Left ventricle myocardium inferior (tissue), 1 donor: ENCODE measurements at regions not wholly inside any gene's neighbourhood (a gene's known extent, or its start where the extent isn't known, plus 50 kb on each side); places are given as distances from the start of the nearest gene placed in this dataset.

Experiments used
- DNase-seq: peaks from one replicate; pipeline ENCODE4 v3.0.0-alpha.2; 2020
- H3K27ac ChIP-seq: fragments of 200-600 bp; replicated peaks from 2 replicates; pipeline ENCODE4 v1.8.0; 2021
- H3K27me3 ChIP-seq: fragments of 200-600 bp; 2 replicates; pipeline ENCODE4 v1.8.0; 2021; ENCODE audit warnings: low read depth
- H3K36me3 ChIP-seq: fragments of 200-600 bp; 2 replicates; pipeline ENCODE4 v1.8.0; 2021
- H3K4me1 ChIP-seq: fragments of 200-600 bp; 2 replicates; pipeline ENCODE4 v1.8.0; 2021
- H3K4me3 ChIP-seq: fragments of 200-600 bp; 2 replicates; pipeline ENCODE4 v1.8.0; 2021; ENCODE audit warnings: mild to moderate bottlenecking, moderate library complexity
- H3K9me3 ChIP-seq: fragments of 200-600 bp; replicated peaks from 2 replicates; pipeline ENCODE4 v1.8.0; 2021
- CTCF ChIP-seq: fragments of 200-600 bp; IDR thresholded peaks from 2 replicates; pipeline ENCODE4 v1.8.0; 2021; ENCODE audit warnings: antibody characterized with exemption, mild to moderate bottlenecking, borderline replicate concordance
- intact Hi-C: fragments of 100-400 bp; cut with micrococcal nuclease; formaldehyde crosslinking; loops from one replicate; pipeline ENCODE4 v1.11.0; 2022
- donor health status: DM: no; HTN: yes; CAD: no; lungs with severe emphysema.

GRCh38 chr7:101687081-101687480, 58.0 kb upstream of the MYL10 start:
- DNase-seq = no peak
- no peaks in the 10 kb centered on the region for H3K36me3 ChIP-seq
- peaks cover 20% of the 10 kb centered on the region for H3K4me1 ChIP-seq
- TF ChIP-seq CTCF = no peak
- intact Hi-C loops = loop anchor here (5.0 to 10.0 kb wide), 2 partner anchors 125 to 588 kb away; no protein-coding TSS in a partner anchor
- no peak overlapping the region for H3K27ac ChIP-seq
- no peaks in the 10 kb centered on the region for H3K9me3 ChIP-seq
- no peak overlapping the region for H3K4me3 ChIP-seq
- H3K27me3 ChIP-seq = no peaks in the 10 kb centered on the region

GRCh38 chr7:101687791-101688182, 58.7 kb upstream of the MYL10 start:
- Histone ChIP-seq H3K36me3 (no peaks in the 10 kb centered on the region), H3K27me3 (no peaks in the 10 kb centered on the region), H3K4me3 (peak overlapping the region; percentile 52), H3K27ac (no peak overlapping the region), H3K9me3 (no peaks in the 10 kb centered on the region), H3K4me1 (peaks cover 20% of the 10 kb centered on the region)
- intact Hi-C loops = loop anchor here (5.0 to 10.0 kb wide), 2 partner anchors 125 to 587 kb away; no protein-coding TSS in a partner anchor
- TF ChIP-seq CTCF = no peak
- no peak for DNase-seq

GRCh38 chr7:101688183-101688831, 59.2 kb upstream of the MYL10 start:
- Histone ChIP-seq H3K4me3 (peak overlapping the region; percentile 52), H3K27me3 (no peaks in the 10 kb centered on the region), H3K36me3 (no peaks in the 10 kb centered on the region), H3K27ac (no peak overlapping the region), H3K4me1 (peaks cover 20% of the 10 kb centered on the region), H3K9me3 (no peaks in the 10 kb centered on the region)
- peak; percentile 96 for TF ChIP-seq CTCF
- peak; percentile 81 for DNase-seq
- intact Hi-C loops = loop anchor here (5.0 to 10.0 kb wide), 2 partner anchors 124 to 586 kb away; no protein-coding TSS in a partner anchor

GRCh38 chr7:101688995-101689907, 60.2 kb upstream of the MYL10 start:
- no peak overlapping the region for H3K4me3 ChIP-seq
- no peak for TF ChIP-seq CTCF
- no peaks in the 10 kb centered on the region for H3K9me3 ChIP-seq
- no peak overlapping the region for H3K27ac ChIP-seq
- no peak for DNase-seq
- no peaks in the 10 kb centered on the region for H3K36me3 ChIP-seq
- peaks cover 20% of the 10 kb centered on the region for H3K4me1 ChIP-seq
- no peaks in the 10 kb centered on the region for H3K27me3 ChIP-seq
- intact Hi-C loops = loop anchor here (5.0 to 10.0 kb wide), 2 partner anchors 123 to 586 kb away; no protein-coding TSS in a partner anchor

- DNase-seq = peak; percentile 23
- TF ChIP-seq CTCF = no peak
- H3K36me3 ChIP-seq = no peaks in the 10 kb centered on the region
- H3K27ac ChIP-seq = no peak overlapping the region
- H3K4me1 ChIP-seq = peaks cover 20% of the 10 kb centered on the region
- no peaks in the 10 kb centered on the region for H3K27me3 ChIP-seq
- no peaks in the 10 kb centered on the region for H3K9me3 ChIP-seq
- H3K4me3 ChIP-seq = no peak overlapping the region
- intact Hi-C loops = no loop called here
These were observed 61.0 kb upstream of the MYL10 start for GRCh38 chr7:101690061-101690460.
